NCI-H82 treated with DMSO at 0.1 percent for 48 hours (cell line): ENCODE measurements at regions not wholly inside any gene's neighbourhood (a gene's known extent, or its start where the extent isn't known, plus 50 kb on each side); places are given as distances from the start of the nearest gene placed in this dataset.
"Not testable (repeated sequence)": the region's sequence is repeated elsewhere in the genome, so short reads cannot be mapped to it uniquely, and the experiment has no call there.

ENCODE experiments used
- DNase-seq: peaks from one replicate; lab custom pipeline; 2025; ENCODE audit not compliant: unreplicated experiment; lab: John Stamatoyannopoulos, UW

GRCh38 chr4:78660559-78660958 is 109.0 kb downstream of the ANXA3 start:
- DNase-seq, result no peak

- no peak for DNase-seq
Observed at GRCh38 chr4:78661086-78661690, 109.6 kb downstream of the ANXA3 start.

- DNase-seq, result no peak
Observed at GRCh38 chr4:78661921-78662521, 110.5 kb downstream of the ANXA3 start.

- DNase-seq, result no peak
Observed at GRCh38 chr4:78662658-78663057, 111.1 kb downstream of the ANXA3 start.

GRCh38 chr4:78664296-78664695 is 111.9 kb upstream of the BMP2K start:
- DNase-seq, result not testable (repeated sequence)

GRCh38 chr4:78665216-78665770 is 110.9 kb upstream of the BMP2K start:
- no peak for DNase-seq

- no peak for DNase-seq
Observed at GRCh38 chr4:78666830-78667258, 109.3 kb upstream of the BMP2K start.

GRCh38 chr4:78667325-78667724 is 108.8 kb upstream of the BMP2K start:
- DNase-seq, result no peak

- DNase-seq, result no peak
Observed at GRCh38 chr4:78667764-78668163, 108.4 kb upstream of the BMP2K start.

GRCh38 chr4:78669453-78669852 is 106.7 kb upstream of the BMP2K start:
- DNase-seq, result peak; percentile 3

GRCh38 chr4:78671903-78672815 is 104.0 kb upstream of the BMP2K start:
- no peak for DNase-seq

GRCh38 chr4:78673337-78673736 is 102.8 kb upstream of the BMP2K start:
- DNase-seq, result no peak

GRCh38 chr4:78675325-78675724 is 100.8 kb upstream of the BMP2K start:
- no peak for DNase-seq

GRCh38 chr4:78682070-78682469 is 94.1 kb upstream of the BMP2K start:
- no peak for DNase-seq

- no peak for DNase-seq
Observed at GRCh38 chr4:78683352-78683751, 92.8 kb upstream of the BMP2K start.

GRCh38 chr4:78684325-78685079 is 91.6 kb upstream of the BMP2K start:
- DNase-seq, result no peak

GRCh38 chr4:78687818-78688217 is 88.3 kb upstream of the BMP2K start:
- no peak for DNase-seq

- no peak for DNase-seq
Observed at GRCh38 chr4:78688366-78688765, 87.8 kb upstream of the BMP2K start.

GRCh38 chr4:78689261-78689660 is 86.9 kb upstream of the BMP2K start:
- no peak for DNase-seq

- no peak for DNase-seq
Observed at GRCh38 chr4:78689700-78690323, 86.3 kb upstream of the BMP2K start.
